NCI-H146 (cell line): ENCODE measurements at regions not wholly inside any gene's neighbourhood (a gene's known extent, or its start where the extent isn't known, plus 50 kb on each side); places are given as distances from the start of the nearest gene placed in this dataset.
"Not testable (repeated sequence)": the region's sequence is repeated elsewhere in the genome, so short reads cannot be mapped to it uniquely, and the experiment has no call there.

Experiments used
- DNase-seq: peaks from one replicate; lab custom pipeline; 2025; lab: John Stamatoyannopoulos, UW

DNA sequence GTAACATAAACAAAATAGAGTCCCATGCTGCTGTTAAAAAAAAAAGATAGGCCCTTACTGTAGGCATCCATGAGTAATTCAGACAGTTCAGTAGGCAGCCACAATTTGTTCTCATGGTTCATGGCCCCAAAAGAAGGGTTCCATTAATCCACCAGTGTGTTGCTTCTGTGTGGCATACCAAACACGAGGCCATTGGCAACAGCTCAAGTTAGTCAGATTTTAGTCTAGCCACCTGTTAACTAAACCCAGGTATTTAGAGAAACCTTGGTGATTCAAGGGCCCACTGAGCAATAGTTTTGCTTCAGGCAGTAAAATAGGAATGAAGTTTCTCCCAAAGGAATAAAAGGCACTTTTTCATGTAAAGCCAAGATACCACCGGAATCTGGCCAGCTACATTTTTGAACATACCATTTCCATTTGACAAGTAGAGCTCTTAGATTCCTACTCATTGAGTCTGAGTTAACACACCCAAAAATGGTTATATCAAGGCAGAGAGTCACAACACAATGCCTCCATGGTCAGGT lies 80.1 kb upstream of the SRD5A2 start:
- no peak for DNase-seq

DNA sequence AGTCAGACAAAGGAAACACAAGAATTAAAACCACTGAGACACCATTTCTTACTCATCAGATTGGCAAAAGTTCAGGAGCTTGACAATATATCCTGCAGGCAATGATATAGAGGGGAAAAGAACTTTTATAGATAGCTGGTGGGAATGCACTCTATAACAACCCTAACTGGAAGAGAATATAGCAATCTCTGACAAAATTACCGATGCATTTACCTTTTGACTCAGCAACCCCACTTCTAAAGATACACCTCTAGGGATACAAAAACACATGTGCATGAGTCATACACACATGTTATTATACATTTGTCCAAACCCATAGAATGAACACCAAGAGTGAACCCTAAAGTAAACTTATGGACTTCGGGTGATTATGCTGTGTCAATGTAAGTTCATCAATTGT lies 79.4 kb upstream of the SRD5A2 start:
- DNase-seq: no peak

DNA sequence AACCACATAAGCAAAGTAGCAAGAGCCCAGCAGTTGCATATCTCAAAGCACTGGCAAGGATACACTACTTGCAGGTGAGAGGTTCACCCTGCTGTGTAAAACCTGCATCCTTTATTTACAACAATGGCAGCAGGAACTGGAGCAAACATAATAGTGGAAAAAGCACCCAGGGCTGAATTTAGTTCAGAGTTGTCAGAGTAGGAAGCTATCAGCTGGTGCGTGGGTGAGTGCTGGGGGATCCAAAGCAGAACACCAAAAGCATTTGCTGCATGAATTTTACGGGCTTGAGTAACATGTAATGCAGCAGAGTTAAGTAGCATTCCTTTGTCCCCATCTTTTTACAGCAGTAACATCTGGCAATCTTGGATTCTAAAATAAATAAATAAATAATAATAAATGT lies 73.5 kb upstream of the SRD5A2 start:
- no peak for DNase-seq

DNA sequence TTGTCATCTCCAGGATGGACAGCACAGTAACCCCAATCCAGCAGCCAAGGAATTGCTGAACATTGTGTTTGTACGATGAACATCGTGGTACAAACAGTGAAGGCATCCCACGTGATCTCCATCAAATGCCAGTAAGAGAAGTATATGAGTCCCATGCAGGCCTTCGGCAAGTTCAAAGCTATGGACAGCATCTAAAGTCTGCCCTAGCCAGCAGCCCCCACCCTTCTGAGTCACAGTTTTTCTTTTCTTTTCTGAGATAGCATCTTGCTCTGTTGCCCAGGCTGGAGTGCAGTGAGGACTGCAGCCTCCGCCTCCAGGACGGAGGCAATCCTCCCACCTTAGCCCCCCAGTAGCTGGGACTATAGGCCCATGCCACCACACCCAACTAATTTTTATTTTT lies 71.0 kb upstream of the SRD5A2 start:
- no peak for DNase-seq

DNA sequence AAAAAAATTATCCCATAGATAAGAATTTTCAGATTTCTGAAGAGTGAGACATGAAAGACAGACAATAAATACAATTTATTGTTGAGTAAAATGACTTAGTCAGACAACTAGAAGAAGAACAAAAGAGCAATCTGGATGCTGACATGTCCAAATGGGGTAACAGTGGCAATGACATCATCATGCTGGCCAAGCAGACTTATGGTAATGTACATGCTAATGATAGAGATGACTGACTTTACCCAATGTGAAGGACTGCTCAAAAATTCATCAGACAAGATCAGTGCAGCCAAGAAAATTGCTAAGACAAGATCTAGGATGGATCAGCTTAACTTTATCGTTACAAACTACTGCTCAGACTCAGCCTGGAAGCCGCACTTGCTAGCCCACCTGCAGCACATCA lies 70.5 kb upstream of the SRD5A2 start:
- DNase-seq: no peak

- no peak for DNase-seq
These were observed 63.8 kb upstream of the SRD5A2 start for GRCh38 chr2:31644551-31644950.

GRCh38 chr2:31642707-31643106 lies 62.0 kb upstream of the SRD5A2 start:
- DNase-seq: no peak

DNA sequence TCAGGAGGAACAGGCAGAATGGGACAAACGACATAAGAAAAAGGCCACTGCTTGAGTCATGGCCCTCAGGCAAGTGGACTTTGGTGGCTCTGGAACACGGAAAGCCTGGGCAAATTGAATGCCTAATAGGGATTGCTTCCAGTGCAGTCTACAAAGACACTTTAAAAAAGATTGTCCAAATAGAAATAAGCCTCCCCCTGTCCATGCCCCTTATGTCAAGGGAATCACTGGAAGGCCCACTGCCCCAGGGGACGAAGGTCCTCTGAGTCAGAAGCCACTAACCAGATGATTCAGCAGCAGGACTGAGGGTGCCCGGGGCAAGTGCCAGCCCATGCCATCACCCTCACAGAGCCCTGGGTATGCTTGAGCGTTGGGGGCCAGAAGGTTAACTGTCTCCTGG lies 51.5 kb upstream of the SRD5A2 start:
- not testable (repeated sequence) for DNase-seq
